Right lobe of liver (tissue), 6 donors: ENCODE measurements at regions not wholly inside any gene's neighbourhood (a gene's known extent, or its start where the extent isn't known, plus 50 kb on each side); places are given as distances from the start of the nearest gene placed in this dataset.
A peak's percentile ranks its signal among the peaks of the same experiment; 100 is the strongest.

Experiments
- ATAC-seq, 4 donors: fragments of 200-7000 bp; cut with Tn5 transposase; one replicate each; pipeline ENCODE4 v1.9.1; 2020; ENCODE audit warnings: mild to moderate bottlenecking in 4 of 4, moderate library complexity in 4 of 4
- DNase-seq, 3 donors: peaks; one replicate each; pipeline ENCODE4 v3.0.0-alpha.2; 2020
- H3K27ac ChIP-seq, 3 donors: fragments of 200-600 bp; one replicate each; pipeline ENCODE4 v1.8.0; 2022
- H3K27me3 ChIP-seq, 2 donors: fragments of 200-600 bp; one replicate each; pipeline ENCODE4 v1.8.0; 2022
- H3K36me3 ChIP-seq, 4 donors: fragments of 200-600 bp; sonication (generic) in 1 of 4; one replicate each; pipeline versions ENCODE4 v1.5.1 to v1.8.0; 2017 to 2022; ENCODE audit warnings: control low read depth in 1 of 4
- H3K4me1 ChIP-seq, 4 donors: fragments of 200-600 bp; sonication (generic) in 1 of 4; one replicate each; pipeline versions ENCODE4 v1.5.1 to v1.8.0; 2017 to 2022; ENCODE audit warnings: control low read depth in 1 of 4
- H3K4me3 ChIP-seq, 3 donors: fragments of 200-600 bp; one replicate each; pipeline ENCODE4 v1.8.0; 2022
- H3K9me3 ChIP-seq, 4 donors: fragments of 200-600 bp; sonication (generic) in 1 of 4; one replicate each; pipeline versions ENCODE4 v1.5.1 to v1.8.0; 2017 to 2022; ENCODE audit warnings: control low read depth in 1 of 4
- CTCF ChIP-seq, 4 donors: fragments of 200-600 bp in 3 of 4; fragments of 450-650 bp in 1 of 4; IDR thresholded peaks; one replicate each; pipeline versions ENCODE4 v1.5.1 to v1.8.0; 2016 to 2022; ENCODE audit warnings: antibody characterized with exemption in 4 of 4, mild to moderate bottlenecking in 2 of 4
- POLR2A ChIP-seq: fragments of 450-650 bp; IDR thresholded peaks from one replicate; pipeline ENCODE4 v1.6.1; 2017; ENCODE audit warnings: antibody characterized with exemption, mild to moderate bottlenecking
- WGBS: methylation state at CpG from one replicate; pipeline ENCODE4 v1.1.6; 2018; ENCODE audit warnings: low coverage, low lambda C conversion rate; ENCODE audit not compliant: insufficient coverage; ENCODE audit errors: missing lambda C conversion rate; 5-methylcytosine and 5-hydroxymethylcytosine counted together
- intact Hi-C, 2 donors: fragments of 100-400 bp; cut with DNase I; formaldehyde crosslinking; loops; one replicate each; pipeline versions ENCODE4 v1.11.2 to v1.14.1; 2022
- donor health status: DM: no; HTN: yes; CAD: no.
- donor health status: DM: no; HTN: no; CAD: no.
- donor health status: DM: no; HTN: no; CAD: no.
- donor health status: DM: no; HTN: yes; CAD: no.
- donor health status: DM: no; HTN: yes; CAD: no.

GRCh38 chr6:18527836-18528743 is 140.9 kb downstream of the RNF144B start:
- Histone ChIP-seq H3K4me3 (no peak overlapping the region), H3K27me3 (no peaks in the 10 kb centered on the region), H3K36me3 (no peaks in the 10 kb centered on the region), H3K4me1 (no peaks in the 10 kb centered on the region), H3K9me3 (no peaks in the 10 kb centered on the region), H3K27ac (no peak overlapping the region)
- intact Hi-C loops: no loop called here
- ATAC-seq (peak; percentile 41 to 58 (median 48)), DNase-seq (no peak)
- WGBS: 49% methylated on average over 5 of the region's 5 CpGs
- no peak for TF ChIP-seq POLR2A
- peak; percentile 33 to 44 (median 40) for TF ChIP-seq CTCF (IDR thresholded peaks at IDR 0.05)

DNA sequence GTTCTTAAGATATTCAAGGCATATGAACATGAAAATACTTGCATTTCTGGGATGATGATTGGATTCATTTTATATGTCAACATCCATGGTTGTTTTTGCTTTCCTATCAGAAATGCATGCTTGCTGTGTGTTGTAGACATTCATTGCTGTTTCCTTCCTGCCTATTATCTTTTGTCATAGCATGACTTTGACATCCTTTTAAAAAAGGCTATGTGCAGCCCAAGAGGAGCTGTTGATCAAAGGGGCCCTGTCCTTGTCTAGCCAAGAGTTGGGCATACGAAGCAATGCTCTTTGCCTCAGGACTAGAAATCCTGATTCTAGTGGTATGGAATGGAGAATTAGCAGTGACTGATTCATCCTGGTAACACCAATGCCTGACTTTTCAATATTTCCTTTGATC is 143.1 kb downstream of the RNF144B start:
- WGBS: 54% methylated on average over 1 of the region's 1 CpG
- Histone ChIP-seq H3K4me1 (no peaks in the 10 kb centered on the region), H3K27me3 (no peaks in the 10 kb centered on the region), H3K9me3 (no peaks in the 10 kb centered on the region), H3K4me3 (no peak overlapping the region), H3K36me3 (no peaks in the 10 kb centered on the region), H3K27ac (no peak overlapping the region)
- intact Hi-C loops: no loop called here
- ATAC-seq (no peak), DNase-seq (no peak)
- TF ChIP-seq CTCF (IDR thresholded peaks at IDR 0.05) (no peak), POLR2A (no peak)

DNA sequence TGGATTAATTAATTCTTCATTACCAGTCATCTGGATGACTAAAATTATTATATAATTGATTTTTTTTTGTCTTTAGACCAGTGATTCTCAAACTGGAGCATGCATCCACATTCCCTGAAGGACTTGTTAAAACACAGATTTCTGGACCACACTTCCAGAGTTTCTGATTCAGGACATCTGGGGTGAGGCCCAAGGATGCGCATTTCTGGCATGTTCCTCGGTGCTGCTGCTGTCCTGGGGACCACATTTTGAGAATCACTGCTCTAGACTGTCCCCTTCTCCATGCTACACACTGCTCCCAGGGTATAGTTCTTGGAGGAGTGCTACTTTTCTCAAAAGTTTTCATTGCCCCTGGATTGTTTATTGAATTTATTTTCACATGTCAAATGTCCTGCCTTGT is 145.0 kb downstream of the RNF144B start:
- WGBS: 86% methylated on average over 1 of the region's 2 CpGs
- intact Hi-C loops: no loop called here
- no peak for TF ChIP-seq POLR2A
- no peak for TF ChIP-seq CTCF (IDR thresholded peaks at IDR 0.05)

DNA sequence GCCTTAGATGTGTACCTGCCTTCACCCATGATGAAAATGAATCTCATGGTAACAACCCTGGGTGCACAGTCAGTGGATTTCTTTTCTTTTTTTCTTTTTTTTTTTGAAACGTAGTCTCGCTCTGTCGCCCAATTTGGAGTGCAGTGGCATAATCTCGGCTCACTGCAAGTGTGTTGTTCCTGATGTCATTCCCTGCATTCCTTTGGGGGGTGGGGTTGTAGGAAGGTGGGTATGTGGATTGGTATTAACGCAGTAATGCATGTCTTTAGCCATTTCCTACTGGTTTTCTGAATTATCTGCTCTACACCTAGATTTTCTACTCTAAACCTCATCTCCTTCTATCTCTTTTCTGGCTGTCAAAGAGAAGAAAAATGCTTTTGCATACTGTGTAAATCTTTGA is 146.6 kb downstream of the RNF144B start:
- no peaks in the 10 kb centered on the region for H3K4me1 ChIP-seq
- ATAC-seq (no peak), DNase-seq (no peak)
- no peak overlapping the region for H3K4me3 ChIP-seq
- no peak for TF ChIP-seq CTCF (IDR thresholded peaks at IDR 0.05)
- no peak for TF ChIP-seq POLR2A
- H3K27me3 ChIP-seq: no peaks in the 10 kb centered on the region
- intact Hi-C loops: no loop called here
- no peaks in the 10 kb centered on the region for H3K36me3 ChIP-seq
- WGBS: 70% methylated on average over 5 of the region's 5 CpGs
- H3K27ac ChIP-seq: no peak overlapping the region
- no peaks in the 10 kb centered on the region for H3K9me3 ChIP-seq

More for the DNA sequence above, 145.0 kb downstream of the RNF144B start:
- ATAC-seq (no peak), DNase-seq (no peak)
- H3K9me3 ChIP-seq: no peaks in the 10 kb centered on the region
- H3K4me3 ChIP-seq: no peak overlapping the region
- H3K27ac ChIP-seq: no peak overlapping the region
- H3K4me1 ChIP-seq: no peaks in the 10 kb centered on the region
- no peaks in the 10 kb centered on the region for H3K36me3 ChIP-seq
- no peaks in the 10 kb centered on the region for H3K27me3 ChIP-seq
